Activated CD4-positive, alpha-beta T cell treated with anti-CD3 and anti-CD28 coated beads, Interleukin-2, amount 10 ng/mL, durations not matched to agents 7 days and 5 days (primary cell): ENCODE measurements at regions not wholly inside any gene's neighbourhood (a gene's known extent, or its start where the extent isn't known, plus 50 kb on each side); places are given as distances from the start of the nearest gene placed in this dataset.

Experiments
- CTCF ChIA-PET: fragments of 350-600 bp; sonication (Branson Sonifier 250); formaldehyde crosslinking; loops from one replicate; lab custom pipeline; 2021; ENCODE audit warnings: antibody characterized with exemption; lab: Charles Lee
- POLR2A ChIA-PET: fragments of 350-600 bp; sonication (Branson Sonifier 250); formaldehyde crosslinking; loops from one replicate; lab custom pipeline; 2021; ENCODE audit warnings: antibody characterized with exemption; lab: Charles Lee
- DNase-seq: peaks from one replicate; pipeline ENCODE4 v3.0.0-alpha.2; 2020
- H3K27ac Mint-ChIP-seq: one replicate; pipeline ENCODE4 v1.8.0; 2021; ENCODE audit warnings: mild to moderate bottlenecking, moderate library complexity, mixed read lengths
- H3K27me3 Mint-ChIP-seq: one replicate; pipeline ENCODE4 v1.8.0; 2021; ENCODE audit warnings: mixed read lengths
- H3K36me3 Mint-ChIP-seq: one replicate; pipeline ENCODE4 v1.8.0; 2021; ENCODE audit warnings: low read depth, mixed read lengths
- H3K4me1 Mint-ChIP-seq: one replicate; pipeline ENCODE4 v1.8.0; 2021; ENCODE audit warnings: mixed read lengths
- H3K4me3 Mint-ChIP-seq: one replicate; pipeline ENCODE4 v1.8.0; 2021; ENCODE audit warnings: mild to moderate bottlenecking, moderate library complexity, mixed read lengths
- H3K9me3 Mint-ChIP-seq: one replicate; pipeline ENCODE4 v1.8.0; 2021; ENCODE audit warnings: mixed read lengths

GRCh38 chr20:1721687-1722512, 64.3 kb upstream of the SIRPG start:
- POLR2A ChIA-PET, result no interaction called here
- CTCF ChIA-PET, result interaction anchor here (0.5 kb wide), 1 partner anchor 87 kb away, joined by 5 read pairs; no protein-coding TSS in a partner anchor
- no peak overlapping the region for H3K27ac Mint-ChIP-seq
- no peaks in the 10 kb centered on the region for H3K27me3 Mint-ChIP-seq
- peaks cover 11% of the 10 kb centered on the region for H3K9me3 Mint-ChIP-seq
- H3K4me1 Mint-ChIP-seq, result peaks cover 12% of the 10 kb centered on the region
- H3K4me3 Mint-ChIP-seq, result no peak overlapping the region
- peaks cover 2% of the 10 kb centered on the region for H3K36me3 Mint-ChIP-seq
- no peak for DNase-seq

GRCh38 chr20:1720845-1721475, 63.4 kb upstream of the SIRPG start:
- POLR2A ChIA-PET, result no interaction called here
- peaks cover 12% of the 10 kb centered on the region for H3K4me1 Mint-ChIP-seq

GRCh38 chr20:1720226-1720625, 62.6 kb upstream of the SIRPG start:
- Mint-ChIP-seq H3K27ac (no peak overlapping the region), H3K36me3 (peaks cover 2% of the 10 kb centered on the region), H3K27me3 (peaks cover 11% of the 10 kb centered on the region), H3K4me1 (peaks cover 12% of the 10 kb centered on the region), H3K4me3 (no peak overlapping the region), H3K9me3 (peaks cover 11% of the 10 kb centered on the region)
- DNase-seq, result no peak
- ChIA-PET CTCF (interaction anchor here (0.6 to 1.3 kb wide), 3 partner anchors 12 to 553 kb away, joined by 3 to 4 read pairs (median 3); no protein-coding TSS in a partner anchor), POLR2A (no interaction called here)

More at GRCh38 chr20:1720845-1721475, 63.4 kb upstream of the SIRPG start:
- H3K36me3 Mint-ChIP-seq, result peaks cover 2% of the 10 kb centered on the region
- CTCF ChIA-PET, result interaction anchor here (0.6 to 0.8 kb wide), 3 partner anchors 12 to 554 kb away, joined by 3 read pairs; no protein-coding TSS in a partner anchor
- peaks cover 5% of the 10 kb centered on the region for H3K27me3 Mint-ChIP-seq
- DNase-seq, result no peak
- peak overlapping the region; percentile 50 for H3K27ac Mint-ChIP-seq
- no peak overlapping the region for H3K4me3 Mint-ChIP-seq
- H3K9me3 Mint-ChIP-seq, result peaks cover 11% of the 10 kb centered on the region

- H3K27me3 Mint-ChIP-seq, result peaks cover 14% of the 10 kb centered on the region
- no peak overlapping the region for H3K27ac Mint-ChIP-seq
- CTCF ChIA-PET, result interaction anchor here (1.3 kb wide), 1 partner anchor 45 kb away, joined by 4 read pairs; no protein-coding TSS in a partner anchor
- no peak for DNase-seq
- H3K4me1 Mint-ChIP-seq, result peaks cover 12% of the 10 kb centered on the region
- H3K4me3 Mint-ChIP-seq, result no peak overlapping the region
- H3K9me3 Mint-ChIP-seq, result peaks cover 2% of the 10 kb centered on the region
- POLR2A ChIA-PET, result no interaction called here
- H3K36me3 Mint-ChIP-seq, result no peaks in the 10 kb centered on the region
Observed at GRCh38 chr20:1718604-1719384, 61.2 kb upstream of the SIRPG start.

GRCh38 chr20:1712634-1713624, 55.4 kb upstream of the SIRPG start:
- ChIA-PET POLR2A (no interaction called here), CTCF (interaction anchor here (0.8 to 0.9 kb wide), 2 partner anchors 13 to 437 kb away, joined by 3 read pairs; no protein-coding TSS in a partner anchor)
- Mint-ChIP-seq H3K36me3 (no peaks in the 10 kb centered on the region), H3K9me3 (peaks cover 12% of the 10 kb centered on the region), H3K4me1 (peaks cover 9% of the 10 kb centered on the region), H3K27me3 (peaks cover 14% of the 10 kb centered on the region), H3K27ac (no peak overlapping the region), H3K4me3 (no peak overlapping the region)
- DNase-seq, result no peak

- Mint-ChIP-seq H3K27ac (no peak overlapping the region), H3K27me3 (peaks cover 14% of the 10 kb centered on the region), H3K9me3 (peaks cover 12% of the 10 kb centered on the region), H3K4me3 (no peak overlapping the region), H3K4me1 (peaks cover 17% of the 10 kb centered on the region), H3K36me3 (no peaks in the 10 kb centered on the region)
- ChIA-PET CTCF (interaction anchor here (0.9 kb wide), 1 partner anchor 14 kb away, joined by 3 read pairs; no protein-coding TSS in a partner anchor), POLR2A (no interaction called here)
- no peak for DNase-seq
Observed at GRCh38 chr20:1711826-1712601, 54.4 kb upstream of the SIRPG start.

GRCh38 chr20:1711266-1711665, 53.7 kb upstream of the SIRPG start:
- CTCF ChIA-PET, result no interaction called here
- Mint-ChIP-seq H3K27ac (no peak overlapping the region), H3K9me3 (peaks cover 12% of the 10 kb centered on the region), H3K36me3 (no peaks in the 10 kb centered on the region), H3K27me3 (peaks cover 11% of the 10 kb centered on the region), H3K4me3 (no peak overlapping the region), H3K4me1 (peaks cover 19% of the 10 kb centered on the region)
- POLR2A ChIA-PET, result no interaction called here
- no peak for DNase-seq

- ChIA-PET CTCF (no interaction called here), POLR2A (no interaction called here)
- H3K4me3 Mint-ChIP-seq, result no peak overlapping the region
- no peak for DNase-seq
- H3K27me3 Mint-ChIP-seq, result peaks cover 4% of the 10 kb centered on the region
- H3K36me3 Mint-ChIP-seq, result no peaks in the 10 kb centered on the region
- H3K27ac Mint-ChIP-seq, result no peak overlapping the region
- H3K4me1 Mint-ChIP-seq, result peaks cover 19% of the 10 kb centered on the region
- peaks cover 12% of the 10 kb centered on the region for H3K9me3 Mint-ChIP-seq
Observed at GRCh38 chr20:1710484-1710883, 52.9 kb upstream of the SIRPG start.

- ChIA-PET POLR2A (no interaction called here), CTCF (interaction anchor here (1.1 to 1.2 kb wide), 2 partner anchors 12 kb away, joined by 3 read pairs; no protein-coding TSS in a partner anchor)
- no peak overlapping the region for H3K4me3 Mint-ChIP-seq
Observed at GRCh38 chr20:1707588-1708449, 50.2 kb upstream of the SIRPG start.

More at GRCh38 chr20:1707588-1708449, 50.2 kb upstream of the SIRPG start:
- peak overlapping the region; percentile 57 for H3K27ac Mint-ChIP-seq
- H3K27me3 Mint-ChIP-seq, result no peaks in the 10 kb centered on the region
- peaks cover 7% of the 10 kb centered on the region for H3K9me3 Mint-ChIP-seq
- H3K36me3 Mint-ChIP-seq, result no peaks in the 10 kb centered on the region
- DNase-seq, result no peak
- H3K4me1 Mint-ChIP-seq, result peaks cover 19% of the 10 kb centered on the region
